Transverse colon (tissue), 4 donors: ENCODE measurements at regions not wholly inside any gene's neighbourhood (a gene's known extent, or its start where the extent isn't known, plus 50 kb on each side); places are given as distances from the start of the nearest gene placed in this dataset.

Source experiments
- CTCF ChIP-seq, 5 experiments: fragments of 200-600 bp in 3 of 5; fragments of 450-650 bp in 2 of 5; sonication (generic) in 3 of 5; IDR thresholded peaks; 1 replicate in 2 of 5; 2 replicates in 3 of 5; pipeline ENCODE4 v1.5.1; 2016 to 2017; ENCODE audit warnings: antibody characterized with exemption in 5 of 5, inconsistent platforms in 3 of 5, mild to moderate bottlenecking in 2 of 5, moderate library complexity in 1 of 5
- POLR2AphosphoS5 ChIP-seq, 3 donors: sonication (generic); formaldehyde crosslinking; IDR thresholded peaks; one replicate each; pipeline ENCODE4 v1.6.1; 2016; ENCODE audit warnings: antibody characterized with exemption in 3 of 3

GRCh38 chr3:110846971-110847370 is 224.6 kb upstream of the NECTIN3 start:
- TF ChIP-seq POLR2AphosphoS5 (IDR thresholded peaks at IDR 0.05) (no peak), CTCF (IDR thresholded peaks at IDR 0.05) (no peak)
